HG03432 (cell line): ENCODE measurements at regions not wholly inside any gene's neighbourhood (a gene's known extent, or its start where the extent isn't known, plus 50 kb on each side); places are given as distances from the start of the nearest gene placed in this dataset.
A peak's percentile ranks its signal among the peaks of the same experiment; 100 is the strongest.

Source experiments
- ATAC-seq: cut with Tn5 transposase; IDR thresholded peaks from one replicate; pipeline ENCODE4 v1.9.1; 2021; ENCODE audit warnings: mild to moderate bottlenecking, moderate library complexity; ENCODE audit not compliant: unreplicated experiment

DNA sequence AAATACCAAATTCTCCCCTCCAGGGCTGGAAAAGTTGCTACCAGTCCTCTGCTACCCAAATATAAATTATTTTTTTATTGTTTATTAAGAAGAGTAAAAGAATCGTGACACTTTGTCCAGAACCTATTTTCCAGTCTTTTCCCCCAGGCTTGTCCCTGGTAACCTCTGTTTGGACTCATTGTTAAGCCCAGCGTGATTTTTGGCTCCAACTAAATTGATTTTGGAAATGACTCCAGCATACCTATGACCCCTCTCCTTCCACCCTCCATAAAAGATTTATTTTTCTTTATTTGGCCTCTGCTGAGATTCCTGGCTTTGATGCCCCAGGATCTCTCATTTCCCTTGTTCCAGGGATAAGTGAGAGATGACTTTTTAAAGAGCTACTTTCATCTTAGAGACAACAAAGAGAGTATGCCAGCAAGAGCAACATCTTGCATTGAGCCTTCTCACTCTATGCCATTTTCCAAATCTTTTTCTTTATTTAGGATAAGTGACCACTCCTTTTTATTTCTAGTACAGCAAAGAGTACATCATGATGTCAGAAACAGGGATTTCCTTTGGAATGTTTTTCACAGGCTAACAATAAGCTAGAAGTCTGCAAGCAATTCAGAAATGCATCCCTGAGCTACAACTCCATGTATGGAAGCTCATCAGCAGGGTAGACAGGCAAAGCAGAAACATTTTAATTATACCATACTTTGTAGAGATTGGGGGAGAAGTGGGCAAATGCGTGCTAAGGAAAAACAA lies 75.8 kb downstream of the DAD1 start:
- ATAC-seq: no peak

DNA sequence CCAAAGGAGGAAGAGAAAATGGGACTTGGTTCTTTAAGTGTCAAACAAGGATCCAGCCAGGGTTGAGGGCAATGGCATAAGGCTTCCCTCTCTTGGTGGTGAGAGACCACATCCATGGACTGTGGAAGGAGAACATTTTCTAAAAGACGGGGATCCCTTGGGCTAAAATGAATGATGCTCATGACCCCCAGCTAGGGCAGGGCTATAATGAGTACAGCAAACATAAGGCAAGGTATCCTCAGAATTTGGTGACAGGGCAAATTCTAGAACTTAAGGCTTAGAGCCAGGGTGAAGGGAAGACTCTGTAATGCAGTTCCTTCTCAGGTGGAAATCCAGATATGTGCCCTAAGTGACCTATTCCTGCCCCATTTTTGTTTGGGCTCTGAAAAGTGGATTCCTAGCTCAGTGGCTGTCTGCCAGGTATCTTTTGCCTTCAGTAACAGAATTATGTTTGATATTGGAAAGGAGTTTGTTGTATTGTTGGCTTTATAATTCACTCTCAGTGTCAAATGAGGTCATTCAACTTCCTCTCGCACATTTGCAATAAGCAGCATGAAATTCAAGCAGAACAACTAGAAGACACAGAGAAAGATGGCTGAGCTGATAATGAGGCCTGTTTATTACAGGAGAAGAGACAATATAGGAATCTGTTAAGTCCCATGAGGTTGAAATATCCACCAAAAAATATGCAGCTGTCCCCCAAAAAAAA lies 76.8 kb downstream of the DAD1 start:
- ATAC-seq: no peak

DNA sequence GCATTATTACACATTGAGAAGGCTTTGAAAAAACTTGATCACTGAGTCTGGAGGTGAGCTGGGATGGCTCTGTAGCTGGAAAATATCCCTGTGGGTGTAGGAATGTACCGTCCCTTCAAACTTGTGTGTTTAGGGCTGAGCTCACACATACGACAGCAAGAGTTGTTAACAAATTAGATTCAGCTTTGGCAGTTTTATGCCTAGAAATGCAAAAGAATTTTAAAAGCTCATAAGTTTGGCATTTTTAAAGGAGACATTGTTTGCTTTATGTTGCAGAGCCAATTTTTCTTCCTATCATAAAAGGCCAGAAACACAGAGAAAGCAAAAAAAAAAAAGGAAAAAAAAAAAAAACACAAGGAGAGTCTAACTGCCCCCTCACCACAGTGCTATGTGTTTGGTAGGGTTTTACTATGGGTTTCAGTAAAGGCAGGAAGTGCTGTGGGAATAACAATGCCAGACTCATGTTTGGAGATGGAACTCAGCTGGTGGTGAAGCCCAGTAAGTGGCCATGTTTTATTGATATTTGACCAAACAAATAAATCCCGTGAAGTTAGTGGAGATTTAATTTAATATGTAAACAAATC lies 78.4 kb downstream of the DAD1 start:
- no peak for ATAC-seq

DNA sequence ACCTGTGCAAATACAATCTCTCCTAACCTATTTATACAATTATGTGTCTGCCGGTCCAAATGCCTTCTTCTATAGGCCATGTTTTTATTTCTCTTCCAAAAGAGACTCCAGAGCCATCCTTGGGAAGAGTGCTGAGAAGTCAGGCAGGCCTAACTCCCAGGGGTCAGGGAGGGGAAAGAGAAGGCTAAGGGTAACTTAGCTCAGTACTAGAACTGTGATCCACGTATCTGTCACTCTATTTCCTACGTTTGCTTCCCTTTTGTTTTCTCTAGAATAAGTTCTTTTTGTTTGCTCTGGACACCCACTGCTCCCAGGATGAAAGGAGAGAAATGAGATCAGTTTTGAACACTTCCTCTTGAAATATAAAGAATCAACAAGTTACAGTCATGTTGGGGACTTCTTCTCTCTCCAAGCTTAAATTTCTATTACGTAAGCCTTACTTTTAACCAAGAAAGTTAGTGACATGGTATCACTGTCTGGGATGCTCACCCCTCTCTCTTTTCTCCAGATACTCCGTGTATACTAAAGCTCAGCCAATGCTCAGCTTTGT lies 79.2 kb downstream of the DAD1 start:
- ATAC-seq: no peak

DNA sequence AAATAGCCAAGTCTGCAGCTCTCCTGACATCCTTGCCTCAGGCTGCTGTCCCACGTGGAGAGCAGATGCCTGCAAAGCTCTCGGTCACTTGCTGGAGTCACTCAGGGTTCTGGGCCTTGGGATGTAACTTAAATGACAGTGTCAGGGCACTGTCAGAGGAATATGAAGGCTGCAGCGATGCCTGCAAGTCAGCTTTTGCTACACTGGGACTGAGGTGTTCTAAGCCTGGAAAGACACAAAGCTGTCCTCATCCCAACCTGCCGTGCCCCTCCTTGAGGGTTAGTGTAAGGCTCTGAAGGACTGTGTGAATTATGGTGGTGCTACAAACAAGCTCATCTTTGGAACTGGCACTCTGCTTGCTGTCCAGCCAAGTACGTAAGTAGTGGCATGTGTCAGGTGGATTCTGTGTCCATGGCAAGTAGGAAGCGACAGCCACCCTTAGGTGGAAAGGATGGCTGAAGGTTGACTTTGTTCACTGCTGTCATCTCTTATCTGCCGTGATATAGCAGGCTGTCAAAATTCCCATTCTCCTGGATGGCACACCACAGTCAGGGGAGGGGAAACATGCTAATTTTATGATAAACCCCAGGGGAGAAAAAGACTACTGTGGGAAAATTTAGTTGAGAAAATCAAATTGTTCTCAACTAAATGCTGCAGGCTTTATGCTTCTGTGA lies 79.9 kb downstream of the DAD1 start:
- ATAC-seq: no peak

DNA sequence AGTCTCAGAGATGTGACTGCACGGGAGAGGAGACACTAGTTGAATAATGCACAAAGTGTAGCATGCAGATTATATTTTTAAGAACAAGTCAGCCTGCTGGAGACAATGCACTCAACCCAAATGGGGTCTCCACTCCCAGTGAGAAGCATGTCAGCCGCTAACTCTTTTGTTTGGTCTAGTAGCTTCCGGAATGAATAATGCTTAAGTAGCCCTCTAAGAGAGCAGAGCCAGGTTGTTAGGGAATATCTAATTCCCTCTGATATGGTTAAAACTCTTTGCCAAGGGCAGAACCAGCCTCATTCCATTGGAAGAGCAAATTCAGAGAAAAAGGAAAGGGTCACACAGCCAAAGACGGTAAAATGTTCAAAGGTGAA lies 80.4 kb downstream of the DAD1 start:
- no peak for ATAC-seq

DNA sequence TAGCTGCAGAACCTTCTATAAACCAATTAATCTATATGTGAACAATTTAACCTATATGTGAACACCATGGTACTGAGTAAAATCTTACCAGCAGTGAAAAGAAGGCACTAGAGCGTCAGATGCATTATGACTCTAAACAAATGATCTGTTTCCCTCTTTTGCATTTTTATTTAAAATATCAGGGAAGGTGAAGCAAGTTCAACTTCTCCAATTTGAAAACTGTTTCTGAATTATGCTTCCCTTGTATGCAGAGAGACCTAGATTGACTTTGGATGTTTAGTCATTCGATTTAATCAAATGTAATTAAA lies 80.9 kb downstream of the DAD1 start:
- ATAC-seq: no peak

DNA sequence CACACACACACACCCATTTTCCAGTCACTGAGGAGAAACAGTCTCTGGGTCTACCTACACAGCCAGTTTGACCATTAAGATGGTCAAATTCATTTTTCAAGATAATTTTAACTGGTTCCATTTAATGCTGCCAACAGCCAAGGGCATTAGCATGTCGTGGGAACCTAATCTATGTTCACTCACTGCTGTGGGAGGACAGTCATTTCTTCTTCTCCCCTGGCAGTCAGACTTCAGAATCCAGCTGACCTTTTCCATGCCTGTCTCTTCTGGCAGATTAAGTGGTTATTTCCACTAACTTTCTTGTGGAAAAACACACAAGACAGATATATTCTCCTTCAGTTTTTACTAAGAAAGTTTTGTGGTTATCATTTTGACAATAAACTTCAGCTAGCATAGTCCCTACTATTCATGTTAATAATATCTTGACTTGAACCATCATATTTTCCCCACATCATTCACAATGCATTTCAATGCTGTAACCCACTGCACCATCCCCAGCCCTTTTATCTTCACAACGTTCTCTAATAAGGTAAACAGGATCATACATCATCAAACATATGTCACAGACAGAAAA lies 82.2 kb downstream of the DAD1 start:
- no peak for ATAC-seq

DNA sequence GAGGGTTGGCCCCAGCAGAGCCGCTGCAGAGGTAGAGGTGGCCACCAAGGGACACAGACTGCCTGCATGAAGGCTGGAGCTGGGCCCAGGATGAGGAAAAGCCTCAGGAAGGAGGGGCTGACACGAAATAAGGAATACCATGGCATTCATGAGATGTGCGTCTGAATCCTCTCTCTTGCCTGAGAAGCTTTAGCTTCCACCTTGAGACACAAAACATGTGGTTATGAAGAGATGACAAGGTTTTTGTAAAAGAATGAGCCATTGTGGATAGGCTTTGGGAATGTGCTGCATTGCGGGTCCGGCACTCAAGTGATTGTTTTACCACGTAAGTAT lies 82.7 kb downstream of the DAD1 start:
- no peak for ATAC-seq

DNA sequence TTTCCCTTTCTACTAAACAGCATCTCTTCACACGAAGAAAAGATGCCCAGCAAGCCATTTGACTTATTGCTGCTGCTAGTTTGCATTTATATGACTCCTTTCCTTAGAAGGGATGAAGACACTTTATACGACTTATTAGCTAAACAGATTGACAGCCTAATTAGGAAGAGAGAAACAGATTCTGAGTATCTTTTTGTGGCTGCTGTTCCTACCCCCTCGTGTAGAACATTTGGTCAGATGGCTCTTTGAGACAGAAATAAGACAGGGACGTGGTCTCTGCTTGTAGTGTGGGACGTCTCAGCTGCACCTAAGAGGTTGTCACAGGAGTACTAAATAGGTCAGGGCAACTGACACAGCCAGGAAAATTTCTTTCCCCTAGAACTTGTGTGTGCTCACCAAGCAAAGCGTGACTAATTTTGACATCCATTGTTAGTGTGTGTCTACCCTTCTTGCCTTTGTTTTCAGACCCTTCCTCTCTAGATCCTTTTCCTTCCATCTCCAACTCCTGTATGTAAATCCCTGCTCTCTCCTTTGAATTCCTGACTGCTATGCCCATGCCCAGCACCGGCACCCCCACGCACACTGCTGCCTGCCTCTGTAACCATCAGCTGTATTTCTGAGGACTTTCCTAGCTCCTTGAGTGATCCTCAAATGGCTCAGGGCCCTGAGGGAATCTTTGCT lies 83.2 kb downstream of the DAD1 start:
- ATAC-seq: peak; percentile 56

DNA sequence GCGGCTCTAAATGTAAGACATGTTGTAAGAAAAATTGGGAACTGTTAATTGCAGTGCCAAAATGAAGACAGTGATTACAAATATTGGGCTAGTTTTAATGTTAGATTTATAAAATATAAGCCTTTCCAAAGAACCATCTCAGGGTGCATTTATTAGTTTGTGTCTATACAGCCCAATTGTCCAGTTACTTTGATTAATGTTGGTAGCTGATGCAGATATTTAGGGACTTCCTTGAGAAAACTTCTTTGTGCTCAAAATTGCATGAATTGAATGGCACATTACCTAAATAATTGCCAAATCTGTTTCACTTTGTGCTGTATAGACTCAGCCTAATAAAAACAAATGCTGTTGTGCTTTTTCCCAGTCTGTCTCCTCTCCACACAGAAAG lies 83.7 kb downstream of the DAD1 start:
- ATAC-seq: no peak

DNA sequence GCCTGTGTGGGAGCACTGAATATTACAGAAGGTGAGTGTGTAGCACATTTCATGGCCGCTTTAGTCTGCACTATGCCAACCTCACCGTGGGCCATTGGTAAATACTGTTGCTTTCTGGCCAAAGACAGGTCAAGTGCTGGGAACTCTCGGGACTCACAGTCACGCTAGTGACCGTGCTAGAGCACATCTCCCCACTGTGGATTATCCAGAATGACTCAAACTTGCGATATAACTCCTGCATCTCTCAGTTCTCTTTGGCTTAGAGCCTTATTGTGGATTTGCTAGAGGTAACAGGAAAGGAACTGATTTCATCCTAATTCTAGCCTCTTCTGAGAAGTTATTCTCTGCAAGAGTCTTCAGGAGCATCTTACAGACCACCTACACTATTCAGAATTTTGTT lies 86.5 kb downstream of the DAD1 start:
- no peak for ATAC-seq

DNA sequence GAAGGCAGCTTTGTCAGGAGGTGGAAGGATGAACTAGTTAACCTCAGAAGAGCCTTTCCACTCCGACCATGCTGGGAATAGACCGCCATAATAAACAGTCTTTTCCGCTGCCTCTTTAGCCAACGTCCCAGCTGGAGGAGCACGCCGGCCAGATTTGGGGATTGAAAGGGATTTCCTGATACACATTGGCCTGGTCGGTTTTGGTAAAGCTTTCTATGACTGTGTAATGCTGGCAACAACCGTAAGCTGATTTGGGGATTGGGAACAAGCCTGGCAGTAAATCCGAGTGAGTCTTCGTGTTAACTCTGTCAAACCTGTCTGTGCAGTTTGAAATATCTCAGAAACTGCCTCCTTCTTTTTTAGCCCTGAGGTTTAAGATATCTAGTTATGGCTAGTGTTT lies 87.0 kb downstream of the DAD1 start:
- no peak for ATAC-seq

DNA sequence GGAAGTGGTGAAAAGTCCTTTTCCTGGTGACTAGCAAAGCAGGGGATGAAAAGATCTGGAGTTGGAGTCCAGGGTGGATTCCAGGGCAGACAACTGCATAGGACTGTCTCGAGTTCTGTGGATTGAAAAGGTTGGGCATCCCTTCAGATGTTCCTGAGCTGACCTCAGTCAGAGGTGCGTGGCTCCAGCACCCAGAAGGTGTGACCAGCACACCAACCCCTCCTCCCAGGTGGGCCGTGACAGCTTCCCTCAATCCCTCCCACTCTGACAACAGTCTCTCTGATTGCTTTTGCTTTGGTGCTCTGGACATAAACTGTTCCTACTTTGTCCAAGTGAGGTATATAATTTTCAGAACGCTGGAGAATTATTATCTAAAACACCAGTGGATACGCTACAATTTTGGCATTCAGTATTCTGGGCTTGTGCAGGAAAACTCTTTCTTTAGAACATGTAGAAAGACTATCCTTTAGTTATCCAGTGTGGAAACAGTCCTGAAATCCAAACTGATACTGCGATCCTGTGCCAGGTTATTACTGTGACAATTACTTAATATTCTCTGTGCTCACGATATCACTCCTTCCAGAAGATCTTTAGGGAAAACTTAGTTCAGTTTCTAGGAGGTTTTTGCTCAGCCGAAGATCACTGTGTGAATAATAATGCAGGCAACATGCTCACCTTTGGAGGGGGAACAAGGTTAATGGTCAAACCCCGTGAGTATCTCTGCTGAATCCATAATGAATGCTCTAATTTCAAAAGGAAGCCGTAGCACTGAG lies 87.9 kb downstream of the DAD1 start:
- no peak for ATAC-seq

DNA sequence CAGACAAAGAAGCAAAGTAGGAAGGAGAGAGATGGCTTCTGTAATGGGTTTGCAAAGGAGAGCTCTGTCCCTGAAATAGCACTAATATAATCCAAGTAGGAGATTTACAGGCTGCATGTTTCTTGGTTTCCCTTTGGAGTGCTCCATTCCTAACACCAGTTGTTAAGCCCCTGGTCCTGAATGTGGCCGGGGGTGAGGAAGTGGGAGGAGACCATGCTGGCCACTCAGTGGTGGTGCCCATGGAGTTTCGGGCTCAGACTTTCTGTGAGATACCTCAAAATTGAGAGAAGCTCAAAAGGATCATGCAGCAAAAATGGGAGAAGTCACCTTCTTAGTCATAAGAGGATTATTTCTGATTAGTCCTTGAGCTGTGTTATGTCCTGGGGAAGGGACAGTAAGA lies 88.5 kb downstream of the DAD1 start:
- no peak for ATAC-seq

DNA sequence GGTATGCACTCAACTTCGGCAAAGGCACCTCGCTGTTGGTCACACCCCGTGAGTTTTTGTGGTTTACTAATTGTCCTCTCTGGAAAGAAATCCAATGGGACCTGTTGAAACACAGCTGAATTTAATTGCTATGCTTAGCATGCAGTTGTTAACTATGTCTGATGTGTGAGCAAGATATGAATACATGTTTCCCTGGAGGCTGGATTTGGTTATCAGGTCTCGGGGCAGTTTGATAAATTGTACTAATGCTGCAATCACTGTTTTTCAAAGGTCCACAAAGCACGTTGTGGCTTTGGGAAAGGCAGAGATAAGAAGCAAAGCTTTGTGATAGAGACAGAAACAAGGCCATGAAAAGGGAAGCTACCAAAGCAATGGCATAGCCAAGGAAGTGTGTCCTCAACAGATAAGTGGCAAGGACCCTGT lies 91.3 kb downstream of the DAD1 start:
- no peak for ATAC-seq

DNA sequence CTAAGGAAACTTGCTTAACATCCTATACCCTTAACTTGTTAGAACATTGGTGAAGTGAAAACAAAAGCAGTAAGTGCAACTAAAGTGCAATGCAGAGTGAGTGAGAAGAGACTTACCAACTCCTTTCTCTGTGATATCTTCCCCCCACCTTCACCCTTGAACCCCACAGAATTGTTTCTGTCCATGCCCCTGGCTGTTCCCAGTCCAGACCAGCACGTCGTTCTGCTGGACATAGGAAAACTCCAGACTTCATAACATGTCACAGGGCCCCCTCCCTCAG lies 91.9 kb downstream of the DAD1 start:
- peak; percentile 28 for ATAC-seq

DNA sequence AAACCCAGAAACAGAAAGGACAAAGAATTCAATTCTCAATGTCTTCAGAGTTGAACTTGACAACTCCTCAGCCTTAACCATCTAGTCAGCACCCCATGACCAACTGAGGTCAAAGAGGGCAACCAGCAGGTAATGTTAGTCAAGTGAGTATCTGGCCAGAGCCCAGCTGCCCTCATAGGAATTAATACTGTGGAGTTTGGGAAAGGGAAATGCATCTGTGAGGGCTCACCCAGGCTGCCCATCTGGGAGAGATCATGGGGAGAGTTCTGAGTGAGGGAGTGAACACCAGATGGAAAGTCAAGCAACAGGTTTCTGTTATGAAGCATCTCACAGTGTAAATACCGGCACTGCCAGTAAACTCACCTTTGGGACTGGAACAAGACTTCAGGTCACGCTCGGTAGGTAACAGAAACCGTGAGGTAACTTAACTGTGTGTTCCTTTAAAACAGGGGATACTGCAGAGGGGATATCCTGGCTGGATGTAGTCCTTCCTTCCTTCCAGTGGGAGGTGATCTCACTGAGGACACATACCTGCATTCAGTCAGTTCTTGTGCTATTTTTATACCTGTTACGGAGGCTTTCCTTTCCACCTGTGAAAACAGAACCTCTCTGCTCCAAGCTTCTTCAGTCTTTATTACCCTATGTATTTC lies 94.4 kb downstream of the DAD1 start:
- ATAC-seq: no peak

DNA sequence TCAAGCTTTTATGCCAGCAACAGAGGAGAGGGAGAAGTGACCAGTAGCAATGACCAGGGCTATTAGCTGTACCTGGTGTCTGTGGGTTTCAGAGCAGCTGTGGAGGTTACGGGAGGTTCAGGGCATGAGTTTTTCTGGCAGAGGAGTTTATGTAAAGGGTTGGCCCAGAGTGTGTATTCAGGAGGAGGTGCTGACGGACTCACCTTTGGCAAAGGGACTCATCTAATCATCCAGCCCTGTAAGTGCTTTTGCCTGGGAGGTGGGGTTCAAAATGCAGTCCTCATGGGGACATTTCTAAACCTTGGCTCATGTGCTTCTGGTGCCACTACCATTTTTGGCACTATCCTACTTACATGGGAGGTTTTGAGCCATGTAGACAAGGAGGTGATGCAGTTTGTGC lies 95.3 kb downstream of the DAD1 start:
- no peak for ATAC-seq
